Astrocyte (in vitro differentiated cells and primary cell): ENCODE measurements at regions not wholly inside any gene's neighbourhood (a gene's known extent, or its start where the extent isn't known, plus 50 kb on each side); places are given as distances from the start of the nearest gene placed in this dataset.
A peak's percentile ranks its signal among the peaks of the same experiment; 100 is the strongest.

Source experiments
- DNase-seq: peaks from one replicate; pipeline ENCODE4 v3.0.0-alpha.2; 2010; ENCODE audit warnings: low read depth
- FAIRE-seq: peaks from 2 replicates; lab custom pipeline; 2011; peaks lifted over from hg19 to GRCh38; lab: Jason Lieb, UNC
- H2AFZ ChIP-seq: 2 replicates; pipeline ENCODE4 v1.6.0; 2012; ENCODE audit warnings: low read depth, low read length, inconsistent platforms
- H3K27ac ChIP-seq: 2 replicates; pipeline ENCODE4 v1.5.1; 2011; ENCODE audit warnings: low read depth, low read length, inconsistent platforms
- H3K27me3 ChIP-seq: 2 replicates; pipeline ENCODE4 v1.6.0; 2011; ENCODE audit warnings: low read length, inconsistent platforms; ENCODE audit not compliant: insufficient read depth
- H3K36me3 ChIP-seq: 2 replicates; pipeline ENCODE4 v1.5.1; 2011; ENCODE audit warnings: low read length, inconsistent platforms; ENCODE audit not compliant: insufficient read depth
- H3K4me1 ChIP-seq: 2 replicates; pipeline ENCODE4 v1.5.1; 2011; ENCODE audit warnings: low read length, inconsistent platforms; ENCODE audit not compliant: insufficient read depth
- H3K4me2 ChIP-seq: 2 replicates; pipeline ENCODE4 v1.6.0; 2012; ENCODE audit warnings: low read length, inconsistent platforms
- H3K4me3 ChIP-seq: 2 replicates; pipeline ENCODE4 v1.5.1; 2011; ENCODE audit warnings: low read depth, mild to moderate bottlenecking, low read length, inconsistent platforms; ENCODE audit not compliant: insufficient read depth
- H3K79me2 ChIP-seq: 2 replicates; pipeline ENCODE4 v1.6.0; 2012; ENCODE audit warnings: mild to moderate bottlenecking, low read length, inconsistent platforms; ENCODE audit not compliant: insufficient read depth
- H3K9ac ChIP-seq: 2 replicates; pipeline ENCODE4 v1.6.0; 2012; ENCODE audit warnings: mild to moderate bottlenecking, low read length, inconsistent platforms
- H3K9me3 ChIP-seq: 2 replicates; pipeline ENCODE4 v1.5.1; 2012; ENCODE audit warnings: low read depth, mild to moderate bottlenecking, low read length, inconsistent platforms; ENCODE audit not compliant: insufficient read depth
- H4K20me1 ChIP-seq: 2 replicates; pipeline ENCODE4 v1.6.0; 2012; ENCODE audit warnings: low read length, inconsistent platforms; ENCODE audit not compliant: insufficient read depth
- H3K27ac Mint-ChIP-seq: one replicate; pipeline ENCODE4 v1.8.0; 2021; ENCODE audit warnings: mild to moderate bottlenecking, mixed read lengths; ENCODE audit not compliant: unreplicated experiment
- H3K27me3 Mint-ChIP-seq: one replicate; pipeline ENCODE4 v1.8.0; 2021; ENCODE audit warnings: low read depth, mixed read lengths; ENCODE audit not compliant: unreplicated experiment
- H3K36me3 Mint-ChIP-seq: one replicate; pipeline ENCODE4 v1.8.0; 2021; ENCODE audit warnings: low read depth, mixed read lengths; ENCODE audit not compliant: unreplicated experiment
- H3K4me1 Mint-ChIP-seq: one replicate; pipeline ENCODE4 v1.8.0; 2021; ENCODE audit warnings: low read depth, mixed read lengths; ENCODE audit not compliant: unreplicated experiment
- H3K4me3 Mint-ChIP-seq: one replicate; pipeline ENCODE4 v1.8.0; 2021; ENCODE audit warnings: mild to moderate bottlenecking, moderate library complexity, mixed read lengths; ENCODE audit not compliant: unreplicated experiment
- H3K9me3 Mint-ChIP-seq: one replicate; pipeline ENCODE4 v1.8.0; 2021; ENCODE audit warnings: mild to moderate bottlenecking, mixed read lengths; ENCODE audit not compliant: unreplicated experiment
- CTCF ChIP-seq: IDR thresholded peaks from 2 replicates; pipeline ENCODE4 v1.5.1; 2011; ENCODE audit warnings: low read depth, mild to moderate bottlenecking, inconsistent platforms, low read length, moderate library complexity; ENCODE audit not compliant: insufficient read depth
- EZH2 ChIP-seq: IDR thresholded peaks from 2 replicates; pipeline ENCODE4 v1.6.1; 2012; ENCODE audit warnings: mild to moderate bottlenecking, low read length, inconsistent platforms; ENCODE audit not compliant: insufficient read depth

GRCh38 chr18:22509423-22509822 lies 91.7 kb upstream of the CTAGE1 start:
- Mint-ChIP-seq H3K9me3 (peaks cover 3% of the 10 kb centered on the region), H3K4me1 (peaks cover 4% of the 10 kb centered on the region)

GRCh38 chr18:22510697-22511096 lies 93.0 kb upstream of the CTAGE1 start:
- DNase-seq, result no peak
- Histone ChIP-seq H4K20me1 (no peaks in the 10 kb centered on the region), H3K4me3 (no peak overlapping the region), H3K79me2 (no peaks in the 10 kb centered on the region), H3K27ac (no peak overlapping the region), H3K4me1 (no peaks in the 10 kb centered on the region), H3K36me3 (no peaks in the 10 kb centered on the region), H3K4me2 (no peak overlapping the region), H3K9me3 (no peaks in the 10 kb centered on the region), H3K27me3 (no peaks in the 10 kb centered on the region), H2AFZ (no peak overlapping the region), H3K9ac (no peak overlapping the region)
- Mint-ChIP-seq H3K36me3 (no peaks in the 10 kb centered on the region), H3K9me3 (peaks cover 3% of the 10 kb centered on the region), H3K4me1 (no peaks in the 10 kb centered on the region), H3K4me3 (no peak overlapping the region), H3K27me3 (peaks cover 7% of the 10 kb centered on the region), H3K27ac (no peak overlapping the region)
- TF ChIP-seq EZH2, result no peak
- TF ChIP-seq CTCF, result no peak
- no peak for FAIRE-seq

More at GRCh38 chr18:22509423-22509822, 91.7 kb upstream of the CTAGE1 start:
- H3K9ac ChIP-seq, result no peak overlapping the region
- H3K27ac Mint-ChIP-seq, result no peak overlapping the region
- peak; percentile 23 for FAIRE-seq
- no peak overlapping the region for H3K4me3 Mint-ChIP-seq
- DNase-seq, result no peak
- no peak overlapping the region for H3K27ac ChIP-seq
- no peak overlapping the region for H3K4me2 ChIP-seq
- H2AFZ ChIP-seq, result no peak overlapping the region
- no peaks in the 10 kb centered on the region for H3K36me3 ChIP-seq
- H3K9me3 ChIP-seq, result no peaks in the 10 kb centered on the region
- no peaks in the 10 kb centered on the region for H3K36me3 Mint-ChIP-seq
- no peak overlapping the region for H3K4me3 ChIP-seq
- no peaks in the 10 kb centered on the region for H3K79me2 ChIP-seq
- TF ChIP-seq EZH2 (no peak), CTCF (no peak)
- H4K20me1 ChIP-seq, result no peaks in the 10 kb centered on the region
- peaks cover 3% of the 10 kb centered on the region for H3K4me1 ChIP-seq
- H3K27me3 ChIP-seq, result no peaks in the 10 kb centered on the region
- H3K27me3 Mint-ChIP-seq, result peaks cover 7% of the 10 kb centered on the region

- H3K27ac Mint-ChIP-seq, result no peak overlapping the region
- Histone ChIP-seq H3K27ac (no peak overlapping the region), H3K9me3 (no peaks in the 10 kb centered on the region), H3K9ac (no peak overlapping the region), H4K20me1 (no peaks in the 10 kb centered on the region), H3K36me3 (no peaks in the 10 kb centered on the region), H3K4me1 (no peaks in the 10 kb centered on the region), H2AFZ (no peak overlapping the region), H3K4me2 (no peak overlapping the region), H3K27me3 (no peaks in the 10 kb centered on the region), H3K4me3 (no peak overlapping the region), H3K79me2 (no peaks in the 10 kb centered on the region)
- peaks cover 3% of the 10 kb centered on the region for H3K9me3 Mint-ChIP-seq
- H3K4me3 Mint-ChIP-seq, result no peak overlapping the region
- H3K4me1 Mint-ChIP-seq, result no peaks in the 10 kb centered on the region
- no peak for DNase-seq
- no peaks in the 10 kb centered on the region for H3K36me3 Mint-ChIP-seq
- TF ChIP-seq CTCF (no peak), EZH2 (no peak)
- H3K27me3 Mint-ChIP-seq, result peaks cover 6% of the 10 kb centered on the region
- no peak for FAIRE-seq
Observed at GRCh38 chr18:22513721-22514481, 96.2 kb upstream of the CTAGE1 start.
